ENCODE measurements at regions not wholly inside any gene's neighbourhood (a gene's known extent, or its start where the extent isn't known, plus 50 kb on each side); places are given as distances from the start of the nearest gene placed in this dataset.
"Not testable (repeated sequence)": the region's sequence is repeated elsewhere in the genome, so short reads cannot be mapped to it uniquely, and the experiment has no call there.

- Histone ChIP-seq H3K9me3 (ENCODE audit: control extremely low read depth in 1 of 5, control insufficient read depth in 4 of 5, insufficient read depth in 2 of 5, low read depth in 1 of 5, low read length in 4 of 5) (no peaks in the 10 kb centered on the region), H3K4me3 (ENCODE audit: control insufficient read depth in 1 of 7, extremely low read depth in 1 of 7, insufficient read depth in 4 of 7, low read depth in 2 of 7, low read length in 6 of 7) (no peak overlapping the region), H3K27me3 (replicated peaks in 2 of 5; ENCODE audit: control insufficient read depth in 4 of 5, insufficient read depth in 5 of 5, low read length in 4 of 5) (peaks cover 0 to 7% (median 0%) of the 10 kb centered on the region in 5 experiments), H3K27ac (ENCODE audit: insufficient read depth in 1 of 2, low read depth in 1 of 2, low read length in 2 of 2, poor library complexity in 1 of 2, severe bottlenecking in 2 of 2) (no peak overlapping the region), H3K36me3 (ENCODE audit: control insufficient read depth in 4 of 4, insufficient read depth in 4 of 4, low read length in 3 of 4) (no peaks in the 10 kb centered on the region), H3K4me1 (ENCODE audit: control extremely low read depth in 1 of 4, control insufficient read depth in 4 of 4, insufficient read depth in 4 of 4, low read length in 3 of 4) (peaks cover 0 to 7% (median 1%) of the 10 kb centered on the region in 4 experiments)
- CTCF ChIA-PET: no interaction called here
- 90% methylated on average over 11 of the region's 15 CpGs for WGBS (ENCODE audit: insufficient coverage)
- DNase-seq: no peak
- POLR2A ChIA-PET: no interaction called here
Observed at GRCh38 chr15:59812250-59812870, 123.2 kb upstream of the BNIP2 start.

GRCh38 chr15:59803293-59803966, 114.3 kb upstream of the BNIP2 start:
- H3K4me1 ChIP-seq (ENCODE audit: control extremely low read depth in 1 of 4, control insufficient read depth in 4 of 4, insufficient read depth in 4 of 4, low read length in 3 of 4); H3K27me3 ChIP-seq (replicated peaks in 2 of 5; ENCODE audit: control insufficient read depth in 4 of 5, insufficient read depth in 5 of 5, low read length in 4 of 5); POLR2A ChIA-PET; H3K4me3 ChIP-seq (ENCODE audit: control insufficient read depth in 1 of 7, extremely low read depth in 1 of 7, insufficient read depth in 4 of 7, low read depth in 2 of 7, low read length in 6 of 7); H3K9me3 ChIP-seq (ENCODE audit: control extremely low read depth in 1 of 5, control insufficient read depth in 4 of 5, insufficient read depth in 2 of 5, low read depth in 1 of 5, low read length in 4 of 5); CTCF ChIA-PET; H3K27ac ChIP-seq (ENCODE audit: insufficient read depth in 1 of 2, low read depth in 1 of 2, low read length in 2 of 2, poor library complexity in 1 of 2, severe bottlenecking in 2 of 2); H3K36me3 ChIP-seq (ENCODE audit: control insufficient read depth in 4 of 4, insufficient read depth in 4 of 4, low read length in 3 of 4): not testable (repeated sequence)
- WGBS (ENCODE audit: insufficient coverage): 63% methylated on average over 12 of the region's 19 CpGs
- DNase-seq: peak in 1 of 3 donors; percentile 5

GRCh38 chr15:59801649-59802048, 112.5 kb upstream of the BNIP2 start:
- Histone ChIP-seq H3K36me3 (ENCODE audit: control insufficient read depth in 4 of 4, insufficient read depth in 4 of 4, low read length in 3 of 4) (no peaks in the 10 kb centered on the region), H3K27me3 (replicated peaks in 2 of 5; ENCODE audit: control insufficient read depth in 4 of 5, insufficient read depth in 5 of 5, low read length in 4 of 5) (peaks cover 0 to 2% (median 0%) of the 10 kb centered on the region in 5 experiments), H3K9me3 (ENCODE audit: control extremely low read depth in 1 of 5, control insufficient read depth in 4 of 5, insufficient read depth in 2 of 5, low read depth in 1 of 5, low read length in 4 of 5) (no peaks in the 10 kb centered on the region), H3K4me1 (ENCODE audit: control extremely low read depth in 1 of 4, control insufficient read depth in 4 of 4, insufficient read depth in 4 of 4, low read length in 3 of 4) (no peaks in the 10 kb centered on the region), H3K4me3 (ENCODE audit: control insufficient read depth in 1 of 7, extremely low read depth in 1 of 7, insufficient read depth in 4 of 7, low read depth in 2 of 7, low read length in 6 of 7) (no peak overlapping the region), H3K27ac (ENCODE audit: insufficient read depth in 1 of 2, low read depth in 1 of 2, low read length in 2 of 2, poor library complexity in 1 of 2, severe bottlenecking in 2 of 2) (no peak overlapping the region)
- ChIA-PET POLR2A (no interaction called here), CTCF (no interaction called here)
- DNase-seq: no peak
- WGBS (ENCODE audit: insufficient coverage): 100% methylated on average over 1 of the region's 1 CpG

- no peak for DNase-seq
- H3K4me3 ChIP-seq (ENCODE audit: control insufficient read depth in 1 of 7, extremely low read depth in 1 of 7, insufficient read depth in 4 of 7, low read depth in 2 of 7, low read length in 6 of 7): no peak overlapping the region
- POLR2A ChIA-PET: no interaction called here
- H3K9me3 ChIP-seq (ENCODE audit: control extremely low read depth in 1 of 5, control insufficient read depth in 4 of 5, insufficient read depth in 2 of 5, low read depth in 1 of 5, low read length in 4 of 5): no peaks in the 10 kb centered on the region
- H3K27me3 ChIP-seq (replicated peaks in 2 of 5; ENCODE audit: control insufficient read depth in 4 of 5, insufficient read depth in 5 of 5, low read length in 4 of 5): peaks cover 0 to 10% (median 2%) of the 10 kb centered on the region in 5 experiments
- WGBS (ENCODE audit: insufficient coverage): 58% methylated on average over 5 of the region's 5 CpGs
- H3K36me3 ChIP-seq (ENCODE audit: control insufficient read depth in 4 of 4, insufficient read depth in 4 of 4, low read length in 3 of 4): no peaks in the 10 kb centered on the region
- H3K27ac ChIP-seq (ENCODE audit: insufficient read depth in 1 of 2, low read depth in 1 of 2, low read length in 2 of 2, poor library complexity in 1 of 2, severe bottlenecking in 2 of 2): no peak overlapping the region
- H3K4me1 ChIP-seq (ENCODE audit: control extremely low read depth in 1 of 4, control insufficient read depth in 4 of 4, insufficient read depth in 4 of 4, low read length in 3 of 4): no peaks in the 10 kb centered on the region
- CTCF ChIA-PET: no interaction called here
Observed at GRCh38 chr15:59798605-59798917, 109.4 kb upstream of the BNIP2 start.

- Histone ChIP-seq H3K36me3 (ENCODE audit: control insufficient read depth in 4 of 4, insufficient read depth in 4 of 4, low read length in 3 of 4) (no peaks in the 10 kb centered on the region), H3K27ac (ENCODE audit: insufficient read depth in 1 of 2, low read depth in 1 of 2, low read length in 2 of 2, poor library complexity in 1 of 2, severe bottlenecking in 2 of 2) (no peak overlapping the region), H3K9me3 (ENCODE audit: control extremely low read depth in 1 of 5, control insufficient read depth in 4 of 5, insufficient read depth in 2 of 5, low read depth in 1 of 5, low read length in 4 of 5) (no peaks in the 10 kb centered on the region), H3K4me1 (ENCODE audit: control extremely low read depth in 1 of 4, control insufficient read depth in 4 of 4, insufficient read depth in 4 of 4, low read length in 3 of 4) (no peaks in the 10 kb centered on the region), H3K4me3 (ENCODE audit: control insufficient read depth in 1 of 7, extremely low read depth in 1 of 7, insufficient read depth in 4 of 7, low read depth in 2 of 7, low read length in 6 of 7) (no peak overlapping the region), H3K27me3 (replicated peaks in 2 of 5; ENCODE audit: control insufficient read depth in 4 of 5, insufficient read depth in 5 of 5, low read length in 4 of 5) (peaks cover 0 to 12% (median 2%) of the 10 kb centered on the region in 5 experiments)
- ChIA-PET CTCF (no interaction called here), POLR2A (interaction anchor here (0.6 kb wide), 1 partner anchor 9 kb away, joined by 3 read pairs; no protein-coding TSS in a partner anchor)
- DNase-seq: no peak
- WGBS (ENCODE audit: insufficient coverage): 100% methylated on average over 1 of the region's 3 CpGs
Observed at GRCh38 chr15:59797756-59798604, 108.9 kb upstream of the BNIP2 start.

- Histone ChIP-seq H3K27ac (ENCODE audit: insufficient read depth in 1 of 2, low read depth in 1 of 2, low read length in 2 of 2, poor library complexity in 1 of 2, severe bottlenecking in 2 of 2) (no peak overlapping the region), H3K27me3 (replicated peaks in 2 of 5; ENCODE audit: control insufficient read depth in 4 of 5, insufficient read depth in 5 of 5, low read length in 4 of 5) (peaks cover 0 to 14% (median 4%) of the 10 kb centered on the region in 5 experiments), H3K4me1 (ENCODE audit: control extremely low read depth in 1 of 4, control insufficient read depth in 4 of 4, insufficient read depth in 4 of 4, low read length in 3 of 4) (no peaks in the 10 kb centered on the region), H3K36me3 (ENCODE audit: control insufficient read depth in 4 of 4, insufficient read depth in 4 of 4, low read length in 3 of 4) (no peaks in the 10 kb centered on the region), H3K4me3 (ENCODE audit: control insufficient read depth in 1 of 7, extremely low read depth in 1 of 7, insufficient read depth in 4 of 7, low read depth in 2 of 7, low read length in 6 of 7) (no peak overlapping the region), H3K9me3 (ENCODE audit: control extremely low read depth in 1 of 5, control insufficient read depth in 4 of 5, insufficient read depth in 2 of 5, low read depth in 1 of 5, low read length in 4 of 5) (no peaks in the 10 kb centered on the region)
- DNase-seq: no peak
- CTCF ChIA-PET: no interaction called here
- POLR2A ChIA-PET: no interaction called here
- 76% methylated on average over 6 of the region's 7 CpGs for WGBS (ENCODE audit: insufficient coverage)
Observed at GRCh38 chr15:59794229-59794886, 105.2 kb upstream of the BNIP2 start.

Data from common myeloid progenitor, CD34-positive (primary cell).